ENCODE measurements at regions not wholly inside any gene's neighbourhood (a gene's known extent, or its start where the extent isn't known, plus 50 kb on each side); places are given as distances from the start of the nearest gene placed in this dataset.
A peak's percentile ranks its signal among the peaks of the same experiment; 100 is the strongest.

- Histone ChIP-seq H3K27me3 (no peaks in the 10 kb centered on the region), H3K4me1 (ENCODE audit: insufficient read depth) (no peaks in the 10 kb centered on the region), H3K9me3 (ENCODE audit: low read depth) (no peaks in the 10 kb centered on the region), H3K4me2 (peak overlapping the region; percentile 6), H4K20me1 (ENCODE audit: insufficient read depth, poor library complexity, severe bottlenecking) (no peaks in the 10 kb centered on the region), H3K36me3 (replicated peaks; ENCODE audit: insufficient read depth, low read depth) (no peaks in the 10 kb centered on the region), H2AFZ (peak overlapping the region; percentile 11), H3K9me2 (replicated peaks; ENCODE audit: insufficient read depth) (no peaks in the 10 kb centered on the region), H3K27ac (no peak overlapping the region), H3K79me2 (no peaks in the 10 kb centered on the region), H3K4me3 (no peak overlapping the region)
- no peak for DNase-seq (ENCODE audit: low spot score)
- WGBS (ENCODE audit: low lambda C conversion rate, missing lambda C conversion rate), result 54% methylated on average over 5 of the region's 5 CpGs
- TF ChIP-seq EZH2 (IDR thresholded peaks at IDR 0.05; ENCODE audit: borderline replicate concordance), result no peak
- no peak for TF ChIP-seq EZH2phosphoT487 (IDR thresholded peaks at IDR 0.05; ENCODE audit: low read depth, severe bottlenecking, unreplicated experiment)
- no peak for TF ChIP-seq CTCF (IDR thresholded peaks at IDR 0.05; ENCODE audit: poor library complexity)
Measured at GRCh38 chr10:129305046-129305445, 162.0 kb upstream of the MGMT start.

GRCh38 chr10:129307141-129307540 is 159.9 kb upstream of the MGMT start:
- DNase-seq (ENCODE audit: low spot score), result no peak
- H3K9me3 ChIP-seq (ENCODE audit: low read depth), result no peaks in the 10 kb centered on the region
- H3K4me1 ChIP-seq (ENCODE audit: insufficient read depth), result no peaks in the 10 kb centered on the region
- no peaks in the 10 kb centered on the region for H3K36me3 ChIP-seq (replicated peaks; ENCODE audit: insufficient read depth, low read depth)
- 85% methylated on average over 8 of the region's 8 CpGs for WGBS (ENCODE audit: low lambda C conversion rate, missing lambda C conversion rate)
- H3K27me3 ChIP-seq, result no peaks in the 10 kb centered on the region
- no peaks in the 10 kb centered on the region for H3K79me2 ChIP-seq
- H3K4me2 ChIP-seq, result no peak overlapping the region
- no peak for TF ChIP-seq CTCF (IDR thresholded peaks at IDR 0.05; ENCODE audit: poor library complexity)
- no peak for TF ChIP-seq EZH2 (IDR thresholded peaks at IDR 0.05; ENCODE audit: borderline replicate concordance)
- TF ChIP-seq EZH2phosphoT487 (IDR thresholded peaks at IDR 0.05; ENCODE audit: low read depth, severe bottlenecking, unreplicated experiment), result no peak
- no peak overlapping the region for H2AFZ ChIP-seq
- H3K27ac ChIP-seq, result no peak overlapping the region
- no peaks in the 10 kb centered on the region for H4K20me1 ChIP-seq (ENCODE audit: insufficient read depth, poor library complexity, severe bottlenecking)
- no peaks in the 10 kb centered on the region for H3K9me2 ChIP-seq (replicated peaks; ENCODE audit: insufficient read depth)
- H3K4me3 ChIP-seq, result no peak overlapping the region

- no peaks in the 10 kb centered on the region for H3K9me2 ChIP-seq (replicated peaks; ENCODE audit: insufficient read depth)
- no peaks in the 10 kb centered on the region for H3K36me3 ChIP-seq (replicated peaks; ENCODE audit: insufficient read depth, low read depth)
- no peak overlapping the region for H3K27ac ChIP-seq
- 90% methylated on average over 10 of the region's 10 CpGs for WGBS (ENCODE audit: low lambda C conversion rate, missing lambda C conversion rate)
- H3K79me2 ChIP-seq, result no peaks in the 10 kb centered on the region
- no peaks in the 10 kb centered on the region for H3K27me3 ChIP-seq
- DNase-seq (ENCODE audit: low spot score), result no peak
- no peaks in the 10 kb centered on the region for H3K4me1 ChIP-seq (ENCODE audit: insufficient read depth)
- no peaks in the 10 kb centered on the region for H4K20me1 ChIP-seq (ENCODE audit: insufficient read depth, poor library complexity, severe bottlenecking)
- H3K9me3 ChIP-seq (ENCODE audit: low read depth), result no peaks in the 10 kb centered on the region
- no peak for TF ChIP-seq CTCF (IDR thresholded peaks at IDR 0.05; ENCODE audit: poor library complexity)
- TF ChIP-seq EZH2 (IDR thresholded peaks at IDR 0.05; ENCODE audit: borderline replicate concordance), result no peak
- no peak overlapping the region for H3K4me3 ChIP-seq
- H3K4me2 ChIP-seq, result no peak overlapping the region
- H2AFZ ChIP-seq, result no peak overlapping the region
Measured at GRCh38 chr10:129308953-129309564, 158.0 kb upstream of the MGMT start.

GRCh38 chr10:129309565-129309964 is 157.5 kb upstream of the MGMT start:
- Histone ChIP-seq H3K36me3 (replicated peaks; ENCODE audit: insufficient read depth, low read depth) (no peaks in the 10 kb centered on the region), H2AFZ (no peak overlapping the region), H3K9me2 (replicated peaks; ENCODE audit: insufficient read depth) (no peaks in the 10 kb centered on the region), H4K20me1 (ENCODE audit: insufficient read depth, poor library complexity, severe bottlenecking) (no peaks in the 10 kb centered on the region), H3K4me3 (no peak overlapping the region), H3K4me2 (no peak overlapping the region), H3K27ac (no peak overlapping the region), H3K79me2 (no peaks in the 10 kb centered on the region), H3K9me3 (ENCODE audit: low read depth) (no peaks in the 10 kb centered on the region), H3K4me1 (ENCODE audit: insufficient read depth) (no peaks in the 10 kb centered on the region), H3K27me3 (no peaks in the 10 kb centered on the region)
- TF ChIP-seq CTCF (IDR thresholded peaks at IDR 0.05; ENCODE audit: poor library complexity), result no peak
- 88% methylated on average over 5 of the region's 5 CpGs for WGBS (ENCODE audit: low lambda C conversion rate, missing lambda C conversion rate)
- DNase-seq (ENCODE audit: low spot score), result no peak
